ENCODE measurements at regions not wholly inside any gene's neighbourhood (a gene's known extent, or its start where the extent isn't known, plus 50 kb on each side); places are given as distances from the start of the nearest gene placed in this dataset.

DNA sequence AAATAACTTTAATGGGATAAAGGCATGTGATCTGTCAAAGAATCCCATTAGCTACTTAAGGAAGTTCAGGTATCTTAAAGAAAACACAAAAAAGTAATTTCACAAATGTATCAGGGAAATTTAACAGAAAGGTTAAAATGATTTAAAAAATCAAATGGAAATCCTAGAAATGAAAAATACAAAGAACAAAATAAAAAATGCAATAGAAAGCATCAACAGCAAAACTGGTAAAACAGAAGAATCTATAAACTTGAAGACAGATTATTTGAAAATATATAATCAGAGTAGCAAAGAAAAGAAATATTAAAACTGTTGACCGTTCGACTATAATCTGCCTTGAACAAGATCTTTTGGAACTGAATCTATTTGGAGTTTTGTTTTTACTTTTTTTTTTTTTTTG, 279.4 kb upstream of the SYT1 start:
- TF ChIP-seq HDGF (IDR thresholded peaks at IDR 0.05; ENCODE audit: borderline replicate concordance): no peak
- TF ChIP-seq, protein P1, sequence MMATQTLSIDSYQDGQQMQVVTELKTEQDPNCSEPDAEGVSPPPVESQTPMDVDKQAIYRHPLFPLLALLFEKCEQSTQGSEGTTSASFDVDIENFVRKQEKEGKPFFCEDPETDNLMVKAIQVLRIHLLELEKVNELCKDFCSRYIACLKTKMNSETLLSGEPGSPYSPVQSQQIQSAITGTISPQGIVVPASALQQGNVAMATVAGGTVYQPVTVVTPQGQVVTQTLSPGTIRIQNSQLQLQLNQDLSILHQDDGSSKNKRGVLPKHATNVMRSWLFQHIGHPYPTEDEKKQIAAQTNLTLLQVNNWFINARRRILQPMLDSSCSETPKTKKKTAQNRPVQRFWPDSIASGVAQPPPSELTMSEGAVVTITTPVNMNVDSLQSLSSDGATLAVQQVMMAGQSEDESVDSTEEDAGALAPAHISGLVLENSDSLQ (IDR thresholded peaks at IDR 0.05): no peak
- no peak for TF ChIP-seq TARDBP (IDR thresholded peaks at IDR 0.05)
- TF ChIP-seq FOXK2 (IDR thresholded peaks at IDR 0.05): no peak
- TF ChIP-seq SUZ12 (IDR thresholded peaks at IDR 0.05): no peak
- TF ChIP-seq ARNT (IDR thresholded peaks at IDR 0.05): no peak

All from HEK293T (cell line).